ENCODE measurements at regions not wholly inside any gene's neighbourhood (a gene's known extent, or its start where the extent isn't known, plus 50 kb on each side); places are given as distances from the start of the nearest gene placed in this dataset.

- DNase-seq, result no peak
These were observed 70.6 kb upstream of the ASAP2 start for GRCh38 chr2:9135822-9136558.

DNA sequence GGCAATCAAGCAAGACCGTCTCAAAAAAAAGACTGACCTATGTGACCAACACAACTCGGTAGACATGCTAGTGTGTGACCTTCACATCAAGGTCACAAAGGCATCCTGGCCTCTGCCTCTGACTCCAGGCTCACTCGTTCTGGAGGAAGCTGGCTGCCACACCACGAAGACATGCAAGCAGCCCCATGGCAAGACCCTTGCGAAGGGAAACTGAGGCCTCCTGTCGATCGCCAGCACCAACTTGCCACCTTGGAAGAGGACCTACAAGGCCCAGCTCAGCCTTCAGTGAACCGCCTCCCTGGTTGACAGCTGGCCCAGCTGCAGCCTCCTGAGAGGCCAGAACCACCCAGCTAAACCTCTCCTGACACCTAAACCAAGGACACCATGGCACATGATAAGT, 79.3 kb upstream of the ASAP2 start:
- no peak for DNase-seq

- no peak for DNase-seq
These were observed 80.1 kb upstream of the ASAP2 start for GRCh38 chr2:9126540-9126939.

GRCh38 chr2:9124231-9124741, 82.3 kb upstream of the ASAP2 start:
- no peak for DNase-seq

- DNase-seq, result no peak
These were observed 83.5 kb upstream of the ASAP2 start for GRCh38 chr2:9123069-9123468.

DNA sequence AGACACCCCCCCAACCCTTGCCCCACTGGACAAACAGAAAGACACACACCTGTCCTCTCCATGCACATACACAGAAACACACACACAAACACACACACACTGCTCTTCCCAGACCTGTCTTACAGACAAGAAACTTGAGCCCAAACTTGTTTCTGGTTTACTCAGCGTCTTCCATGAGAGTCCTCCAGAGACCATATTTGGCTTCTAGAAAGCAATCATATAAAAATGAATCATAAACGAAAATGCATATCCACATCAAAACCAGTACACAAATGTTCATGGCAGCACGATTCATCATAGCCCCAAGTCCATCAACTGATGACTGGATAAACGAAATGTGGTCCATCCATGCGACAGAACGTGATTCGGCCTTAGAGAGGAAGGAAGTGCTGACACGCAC, 84.2 kb upstream of the ASAP2 start:
- DNase-seq, result no peak

- no peak for DNase-seq
These were observed 88.1 kb upstream of the ASAP2 start for GRCh38 chr2:9118383-9118960.

DNA sequence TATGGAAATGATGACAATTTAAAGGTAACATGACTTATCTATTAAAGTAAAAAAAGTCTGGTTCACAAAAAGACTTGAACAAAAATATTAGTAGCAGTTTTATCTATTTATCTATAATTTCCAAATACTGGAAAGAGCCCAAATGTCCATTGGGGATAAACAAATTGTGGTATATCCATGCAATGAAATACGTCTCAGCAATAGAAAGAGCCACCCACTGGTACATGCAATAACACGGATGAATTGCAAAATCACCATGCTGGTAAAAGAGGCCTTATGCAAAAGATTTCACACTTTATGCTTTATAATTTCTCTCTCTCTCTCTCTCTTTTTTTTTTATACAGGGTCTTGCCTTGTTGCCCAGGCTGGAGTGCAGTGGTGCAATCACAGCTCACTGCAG, 91.4 kb upstream of the ASAP2 start:
- DNase-seq, result no peak

GRCh38 chr2:9114458-9114857, 92.2 kb upstream of the ASAP2 start:
- no peak for DNase-seq

DNA sequence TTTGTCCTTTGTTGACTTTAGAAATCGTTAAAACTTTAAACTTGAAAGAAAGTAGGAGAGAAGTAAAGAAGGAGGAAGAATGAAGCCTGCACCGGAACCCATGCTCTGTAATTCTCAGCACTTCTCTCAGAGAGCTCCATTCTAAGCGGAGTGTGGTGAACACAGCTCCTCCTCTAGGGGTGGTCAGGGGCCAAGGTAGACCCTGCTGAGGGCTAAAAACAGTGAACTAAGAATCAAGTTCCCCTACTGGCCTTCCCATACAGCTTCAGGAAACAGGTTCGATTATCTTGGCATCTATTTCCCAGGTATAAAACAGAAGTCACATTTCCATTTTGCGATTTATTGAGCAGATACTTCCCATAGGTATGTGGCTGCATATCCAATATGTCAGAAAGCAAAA, 92.7 kb upstream of the ASAP2 start:
- DNase-seq, result no peak

DNA sequence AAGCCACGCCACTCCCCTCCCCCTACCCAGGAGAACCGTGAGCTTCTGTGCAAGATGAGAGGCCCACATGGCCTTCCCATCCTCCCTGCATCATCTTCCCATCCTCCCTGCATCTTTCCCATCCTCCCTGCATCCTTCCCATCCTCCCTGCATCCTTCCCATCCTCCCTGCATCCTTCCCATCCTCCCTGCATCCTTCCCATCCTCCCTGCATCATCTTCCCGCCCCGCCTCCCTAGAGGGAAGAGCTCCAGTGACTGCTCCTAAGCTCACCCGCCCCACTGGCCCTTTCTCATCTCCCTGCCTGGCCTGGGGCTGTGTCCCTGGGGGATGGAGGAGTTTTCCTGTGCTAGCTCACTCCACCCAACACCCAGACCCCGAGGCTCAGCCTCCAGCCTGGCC, 93.3 kb upstream of the ASAP2 start:
- DNase-seq, result no peak

GRCh38 chr2:9112079-9112721, 94.4 kb upstream of the ASAP2 start:
- no peak for DNase-seq

GRCh38 chr2:9110893-9111569, 95.6 kb upstream of the ASAP2 start:
- no peak for DNase-seq

DNA sequence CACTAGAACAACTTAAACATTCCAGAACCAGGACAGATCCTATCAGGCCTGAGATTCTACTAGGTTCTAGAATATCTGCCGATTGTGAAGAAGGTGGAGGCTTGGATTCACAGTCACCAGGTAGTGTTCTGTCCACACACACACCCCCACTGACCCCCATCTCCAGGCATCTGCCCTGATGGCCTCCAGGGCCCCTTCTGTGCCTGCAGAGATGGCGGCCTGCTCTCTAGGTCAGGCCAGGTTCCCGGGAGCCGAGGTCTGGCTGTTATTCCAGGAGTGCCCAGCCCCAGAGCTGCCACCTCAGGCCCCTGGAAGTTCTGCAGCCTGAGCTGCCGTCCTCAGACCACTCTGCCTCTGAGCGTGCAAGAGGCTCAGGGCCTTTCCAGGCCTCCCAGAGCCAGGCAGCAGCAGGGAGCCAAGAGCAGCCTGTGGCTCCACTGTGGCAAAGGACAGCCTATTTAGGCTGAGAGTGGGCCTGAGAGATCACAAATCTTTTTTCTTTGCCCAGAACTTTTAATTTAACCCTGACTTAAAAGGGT, 96.2 kb upstream of the ASAP2 start:
- DNase-seq, result no peak

DNA sequence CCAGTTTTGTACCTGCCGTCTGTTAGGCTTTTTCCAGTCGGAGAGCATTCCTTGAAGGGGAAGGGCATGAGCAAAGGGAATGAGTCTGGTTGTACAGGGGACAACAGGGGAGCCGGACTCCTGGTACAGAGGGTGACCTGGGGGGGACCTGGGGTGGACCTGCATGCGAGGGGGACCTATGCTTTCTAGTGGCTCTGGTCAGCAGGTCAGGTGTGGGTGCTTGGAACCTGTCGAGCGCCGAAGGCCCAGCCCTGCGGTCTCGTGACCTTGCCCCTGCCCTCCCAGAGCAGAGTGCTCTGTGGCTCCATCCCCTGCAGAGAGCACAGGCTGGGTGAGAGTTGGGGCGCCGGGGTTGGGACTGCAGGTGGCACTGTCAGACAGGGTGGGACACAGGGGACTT, 96.7 kb upstream of the ASAP2 start:
- DNase-seq, result no peak

GRCh38 chr2:9108210-9108967, 98.2 kb upstream of the ASAP2 start:
- DNase-seq, result no peak

DNA sequence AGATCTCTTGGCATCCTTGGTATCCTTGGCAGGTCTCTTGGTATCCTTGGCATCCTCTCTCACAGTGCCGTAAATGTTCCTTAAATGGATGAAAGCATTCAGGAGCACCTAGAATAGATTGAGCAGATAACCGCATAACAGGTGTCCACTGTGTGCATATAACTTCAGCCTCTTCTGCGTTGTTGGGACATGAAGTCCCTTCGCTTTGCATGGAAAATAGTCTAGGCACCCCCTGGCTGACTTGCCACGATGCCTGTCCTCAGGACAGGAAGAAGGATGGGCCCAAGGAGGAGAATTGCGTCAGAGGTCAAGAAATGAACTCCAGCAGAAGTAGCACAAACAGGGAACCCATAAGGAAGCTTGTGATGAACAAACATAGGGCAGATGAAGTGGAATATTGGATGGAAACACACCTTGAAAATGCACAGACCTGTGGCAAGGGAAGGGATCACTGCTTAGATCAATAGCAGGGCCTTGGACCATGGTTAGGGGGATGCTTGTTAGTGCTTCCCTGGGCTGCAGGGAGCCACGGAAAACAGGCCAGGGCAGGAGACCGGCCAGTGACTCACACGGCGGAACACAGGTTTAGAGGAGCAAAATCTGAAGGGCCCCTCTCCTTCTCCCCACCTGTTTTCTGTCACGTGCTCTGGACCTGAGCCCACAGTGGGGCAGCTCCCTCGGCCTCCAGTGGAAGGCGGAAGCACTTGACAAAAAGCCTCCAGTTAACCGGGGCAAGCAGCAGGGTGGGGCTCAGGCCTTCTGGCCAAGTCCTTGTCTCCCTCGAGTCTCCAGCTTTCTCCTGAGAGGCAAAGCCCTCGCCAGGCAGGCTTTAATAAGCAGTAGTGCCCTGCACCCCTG, 99.2 kb upstream of the ASAP2 start:
- DNase-seq, result peak; percentile 12

DNA sequence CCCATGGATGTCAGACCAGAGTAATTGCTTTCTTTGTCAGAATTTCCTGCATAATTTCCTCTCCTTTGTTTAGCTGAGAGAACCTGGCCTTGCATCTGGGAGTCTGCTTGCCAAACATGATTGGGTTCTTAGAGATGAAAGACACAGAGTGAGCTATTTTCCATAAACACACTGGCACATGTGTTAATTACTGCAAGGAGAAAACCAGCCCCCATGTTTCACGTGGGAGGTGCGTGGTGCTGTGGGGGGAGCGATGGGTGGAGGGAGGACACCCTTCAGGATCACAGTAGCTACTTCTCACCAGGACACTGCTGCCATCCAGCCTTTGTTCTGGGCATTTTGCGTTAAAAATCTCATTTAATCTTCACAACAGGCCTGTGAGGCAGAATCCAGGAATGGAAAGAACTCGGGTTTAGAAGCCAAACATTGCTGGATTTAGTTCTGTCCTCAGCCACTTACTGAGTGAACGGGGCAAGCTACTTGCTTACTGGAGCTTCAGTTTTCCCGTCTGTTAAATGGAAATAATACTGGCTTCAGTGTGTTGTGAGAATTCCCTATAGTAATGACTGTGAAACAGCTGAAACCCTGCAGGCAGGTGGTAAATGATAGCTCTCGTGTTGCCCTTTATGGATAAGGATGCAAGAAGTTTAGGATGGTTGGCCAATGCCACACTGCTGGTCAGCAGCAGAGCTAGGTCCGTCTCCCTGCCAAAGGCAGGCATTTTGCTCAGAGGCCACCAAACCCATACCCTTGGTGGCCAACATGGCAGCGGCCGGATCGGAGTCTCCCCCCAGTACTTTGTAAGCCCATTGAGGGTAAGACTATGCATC, 100.1 kb upstream of the ASAP2 start:
- no peak for DNase-seq

DNA sequence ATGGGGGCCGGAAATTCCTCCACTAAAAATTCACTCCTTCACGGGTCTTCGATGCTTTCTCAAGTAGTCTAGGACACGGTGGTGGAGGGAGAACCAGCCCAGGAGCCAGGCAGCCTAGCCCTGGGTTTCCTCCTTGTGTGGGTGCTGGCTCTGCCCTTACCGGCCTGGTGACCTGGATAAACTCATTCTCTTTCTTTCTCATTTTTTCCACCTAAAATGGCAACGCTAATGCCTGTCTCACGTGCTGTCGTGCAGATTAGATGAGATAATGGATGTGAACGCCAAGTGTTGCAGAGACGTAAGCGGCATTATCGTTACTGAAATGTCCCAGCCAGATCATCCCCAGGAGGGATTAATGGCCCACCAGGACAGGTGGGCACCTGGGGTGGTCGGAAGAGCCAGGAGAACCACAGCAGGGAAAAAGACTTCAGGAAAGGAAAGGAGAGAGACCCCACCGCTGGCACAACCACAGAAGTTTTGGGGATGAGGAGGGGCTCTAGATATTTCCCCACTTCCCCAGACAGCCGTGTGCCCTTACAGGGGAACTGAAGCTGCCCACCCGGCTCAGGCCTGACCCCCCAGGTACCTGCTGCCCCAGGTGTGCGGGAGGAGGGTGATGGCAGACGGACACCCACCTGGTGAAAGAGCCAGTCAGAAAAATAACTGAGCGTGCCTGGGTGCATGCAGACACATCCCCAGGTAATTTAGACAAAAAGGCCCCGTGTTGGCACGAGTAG, 100.8 kb upstream of the ASAP2 start:
- no peak for DNase-seq
